Erythroblast (primary cell): ENCODE measurements at regions not wholly inside any gene's neighbourhood (a gene's known extent, or its start where the extent isn't known, plus 50 kb on each side); places are given as distances from the start of the nearest gene placed in this dataset.

Experiments
- GATA1 ChIP-seq: IDR thresholded peaks from 2 replicates; pipeline ENCODE4 v1.6.1; 2011; ENCODE audit warnings: low read depth, mild to moderate bottlenecking, control low read depth, low read length, moderate library complexity
- POLR2A ChIP-seq: IDR thresholded peaks from 2 replicates; pipeline ENCODE4 v1.6.1; 2011; ENCODE audit warnings: mild to moderate bottlenecking, low read length

DNA sequence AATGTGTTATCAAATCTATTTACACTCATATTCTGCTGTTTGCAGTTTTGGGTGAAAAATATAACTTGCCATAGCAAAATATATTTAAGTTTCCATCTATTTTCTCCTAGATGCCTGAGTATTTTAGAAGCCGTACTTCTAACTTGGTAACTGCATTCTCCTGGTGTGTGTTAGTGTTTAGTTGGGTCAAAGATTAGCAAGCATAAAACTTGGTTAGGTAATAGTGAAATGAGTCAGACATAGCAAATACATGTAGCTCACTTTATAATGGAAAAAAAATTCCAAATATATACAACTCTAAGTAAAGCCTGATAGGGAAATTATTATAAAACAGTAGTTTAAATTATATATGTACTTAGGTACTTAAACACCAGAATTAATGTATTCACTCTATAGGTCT lies 640.7 kb upstream of the ST8SIA4 start:
- TF ChIP-seq POLR2A = no peak
- TF ChIP-seq GATA1 = no peak
